ENCODE measurements at regions not wholly inside any gene's neighbourhood (a gene's known extent, or its start where the extent isn't known, plus 50 kb on each side); places are given as distances from the start of the nearest gene placed in this dataset.

GRCh38 chr16:60318486-60318885 lies 1584.4 kb upstream of the GOT2 start:
- TF ChIP-seq POLR2A (IDR thresholded peaks at IDR 0.05) (no peak), CTCF (IDR thresholded peaks at IDR 0.05) (no peak)

Measured in testis (tissue), 2 donors.